Parathyroid adenoma (tissue), 2 donors: ENCODE measurements at regions not wholly inside any gene's neighbourhood (a gene's known extent, or its start where the extent isn't known, plus 50 kb on each side); places are given as distances from the start of the nearest gene placed in this dataset.

Source experiments
- H2AFZ ChIP-seq: fragments of 300-600 bp; sonication (generic); one replicate; pipeline ENCODE4 v1.7.0; 2017; ENCODE audit warnings: antibody characterized with exemption, mild to moderate bottlenecking
- H3K27ac ChIP-seq: fragments of 300-600 bp; sonication (generic); one replicate; pipeline ENCODE4 v1.7.0; 2017
- H3K27me3 ChIP-seq: fragments of 300-600 bp; sonication (generic); one replicate; pipeline ENCODE4 v1.7.0; 2017; ENCODE audit warnings: low read length; ENCODE audit not compliant: control insufficient read depth, insufficient read depth
- H3K36me3 ChIP-seq: fragments of 300-600 bp; sonication (generic); one replicate; pipeline ENCODE4 v1.7.0; 2017; ENCODE audit warnings: low read length; ENCODE audit not compliant: control insufficient read depth, insufficient read depth
- H3K4me1 ChIP-seq: fragments of 300-600 bp; sonication (generic); one replicate; pipeline ENCODE4 v1.7.0; 2017; ENCODE audit warnings: control low read depth
- H3K4me2 ChIP-seq: fragments of 300-600 bp; sonication (generic); one replicate; pipeline ENCODE4 v1.7.0; 2017; ENCODE audit warnings: low read length
- H3K4me3 ChIP-seq: fragments of 300-600 bp; sonication (generic); one replicate; pipeline ENCODE4 v1.7.0; 2017; ENCODE audit warnings: low read depth, low read length
- H3K79me2 ChIP-seq: fragments of 300-600 bp; sonication (generic); one replicate; pipeline ENCODE4 v1.7.0; 2017; ENCODE audit warnings: control low read depth
- H3K9ac ChIP-seq: fragments of 300-600 bp; sonication (generic); one replicate; pipeline ENCODE4 v1.7.0; 2017; ENCODE audit warnings: mild to moderate bottlenecking
- H3K9me3 ChIP-seq: fragments of 300-600 bp; sonication (generic); one replicate; pipeline ENCODE4 v1.7.0; 2017; ENCODE audit warnings: low read length; ENCODE audit not compliant: control insufficient read depth
- CTCF ChIP-seq: fragments of 300-600 bp; sonication (generic); IDR thresholded peaks from one replicate; pipeline ENCODE4 v1.7.0; 2017; ENCODE audit warnings: antibody characterized with exemption, mild to moderate bottlenecking
- donor health status: primary hyperparathyroidism.

GRCh38 chr4:57766341-57766740 lies 656.2 kb upstream of the IGFBP7 start:
- Histone ChIP-seq H3K4me2 (no peak overlapping the region), H2AFZ (no peak overlapping the region), H3K79me2 (no peaks in the 10 kb centered on the region), H3K27ac (no peak overlapping the region), H3K4me1 (no peaks in the 10 kb centered on the region), H3K36me3 (no peaks in the 10 kb centered on the region), H3K9ac (no peak overlapping the region), H3K4me3 (no peak overlapping the region), H3K27me3 (no peaks in the 10 kb centered on the region), H3K9me3 (no peaks in the 10 kb centered on the region)
- TF ChIP-seq CTCF: no peak

- Histone ChIP-seq H3K79me2 (no peaks in the 10 kb centered on the region), H2AFZ (no peak overlapping the region), H3K4me3 (no peak overlapping the region), H3K9me3 (no peaks in the 10 kb centered on the region), H3K9ac (no peak overlapping the region), H3K27ac (no peak overlapping the region), H3K27me3 (no peaks in the 10 kb centered on the region), H3K4me1 (no peaks in the 10 kb centered on the region), H3K4me2 (no peak overlapping the region), H3K36me3 (no peaks in the 10 kb centered on the region)
- TF ChIP-seq CTCF: no peak
These were observed 654.7 kb upstream of the IGFBP7 start for GRCh38 chr4:57764856-57765255.

- H2AFZ ChIP-seq: no peak overlapping the region
- H3K9ac ChIP-seq: no peak overlapping the region
- no peak overlapping the region for H3K27ac ChIP-seq
- no peaks in the 10 kb centered on the region for H3K9me3 ChIP-seq
- H3K4me2 ChIP-seq: no peak overlapping the region
- no peak for TF ChIP-seq CTCF
- H3K4me3 ChIP-seq: no peak overlapping the region
- H3K79me2 ChIP-seq: no peaks in the 10 kb centered on the region
- no peaks in the 10 kb centered on the region for H3K27me3 ChIP-seq
- no peaks in the 10 kb centered on the region for H3K4me1 ChIP-seq
- H3K36me3 ChIP-seq: no peaks in the 10 kb centered on the region
These were observed 652.9 kb upstream of the IGFBP7 start for GRCh38 chr4:57763070-57763469.

GRCh38 chr4:57740625-57741190 lies 630.5 kb upstream of the IGFBP7 start:
- H3K36me3 ChIP-seq: no peaks in the 10 kb centered on the region
- no peak overlapping the region for H2AFZ ChIP-seq
- H3K9me3 ChIP-seq: no peaks in the 10 kb centered on the region
- H3K27ac ChIP-seq: no peak overlapping the region
- H3K9ac ChIP-seq: no peak overlapping the region
- H3K27me3 ChIP-seq: no peaks in the 10 kb centered on the region
- no peak overlapping the region for H3K4me2 ChIP-seq
- no peak overlapping the region for H3K4me3 ChIP-seq
- TF ChIP-seq CTCF: no peak
- no peaks in the 10 kb centered on the region for H3K79me2 ChIP-seq
- H3K4me1 ChIP-seq: no peaks in the 10 kb centered on the region

GRCh38 chr4:57736781-57737180 lies 626.6 kb upstream of the IGFBP7 start:
- Histone ChIP-seq H3K27me3 (no peaks in the 10 kb centered on the region), H3K9ac (no peak overlapping the region), H3K4me2 (no peak overlapping the region), H3K36me3 (no peaks in the 10 kb centered on the region), H2AFZ (no peak overlapping the region), H3K27ac (no peak overlapping the region), H3K4me1 (no peaks in the 10 kb centered on the region), H3K9me3 (no peaks in the 10 kb centered on the region), H3K79me2 (no peaks in the 10 kb centered on the region), H3K4me3 (no peak overlapping the region)
- TF ChIP-seq CTCF: no peak
